Neuron (in vitro differentiated cells): ENCODE measurements at regions not wholly inside any gene's neighbourhood (a gene's known extent, or its start where the extent isn't known, plus 50 kb on each side); places are given as distances from the start of the nearest gene placed in this dataset.

Experiments
- H2AFZ ChIP-seq: one replicate; pipeline ENCODE4 v1.6.1; 2013; ENCODE audit warnings: low read depth, mild to moderate bottlenecking, inconsistent platforms, low read length, moderate library complexity
- H3K27me3 ChIP-seq: one replicate; pipeline ENCODE4 v1.6.1; 2013; ENCODE audit warnings: low read length; ENCODE audit not compliant: insufficient read depth
- H3K36me3 ChIP-seq: one replicate; pipeline ENCODE4 v1.6.1; 2013; ENCODE audit warnings: low read length; ENCODE audit not compliant: insufficient read depth
- H3K4me1 ChIP-seq: one replicate; pipeline ENCODE4 v1.6.1; 2013; ENCODE audit warnings: low read length; ENCODE audit not compliant: insufficient read depth
- H3K4me3 ChIP-seq: 2 replicates; pipeline ENCODE4 v1.5.1; 2013; ENCODE audit warnings: mild to moderate bottlenecking, low read length, moderate library complexity
- H3K9me3 ChIP-seq: one replicate; pipeline ENCODE4 v1.6.1; 2013; ENCODE audit warnings: low read length

DNA sequence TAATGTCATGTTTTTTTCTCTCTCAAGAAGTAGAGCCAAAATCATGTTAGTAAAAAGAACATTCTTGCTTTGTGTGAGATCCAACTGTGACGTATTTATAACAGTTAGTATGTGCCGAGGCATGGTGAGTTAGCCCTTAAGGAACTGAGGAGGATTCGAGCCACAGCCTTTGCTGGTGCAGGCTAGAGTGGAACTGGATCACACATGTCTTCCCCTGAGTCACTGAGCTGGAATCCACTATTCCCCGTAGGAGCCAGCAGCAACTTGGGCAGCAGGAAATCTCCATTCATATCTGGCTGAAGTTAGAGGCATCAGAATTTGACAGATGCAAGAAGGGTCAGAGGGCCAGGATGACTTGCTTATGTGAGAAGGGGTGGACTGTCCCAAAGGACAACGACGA lies 144.6 kb upstream of the KIT start:
- Histone ChIP-seq H3K4me3 (no peak overlapping the region), H2AFZ (no peak overlapping the region), H3K36me3 (no peaks in the 10 kb centered on the region), H3K9me3 (no peaks in the 10 kb centered on the region), H3K27me3 (no peaks in the 10 kb centered on the region), H3K4me1 (no peaks in the 10 kb centered on the region)

DNA sequence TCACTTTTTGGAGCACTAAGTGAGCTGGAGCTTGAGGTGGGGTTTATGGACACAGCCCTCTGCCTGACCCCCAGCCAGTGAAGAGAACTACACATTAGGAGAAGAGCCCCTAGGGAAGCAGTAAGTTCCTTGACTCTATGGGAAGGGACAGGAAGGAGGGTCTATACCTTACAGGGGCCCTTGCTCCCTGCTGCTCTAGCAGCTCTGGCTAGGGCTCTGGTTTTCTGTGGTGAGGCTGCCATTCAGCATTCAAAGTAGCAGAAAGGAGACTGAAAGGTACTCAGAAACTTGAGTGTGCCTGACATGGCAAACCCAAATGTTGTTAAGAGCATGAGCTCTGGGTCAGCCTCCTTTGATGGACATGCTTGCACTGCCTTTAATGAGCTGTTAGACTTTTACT lies 144.0 kb upstream of the KIT start:
- Histone ChIP-seq H3K4me3 (no peak overlapping the region), H2AFZ (no peak overlapping the region), H3K36me3 (no peaks in the 10 kb centered on the region), H3K27me3 (no peaks in the 10 kb centered on the region), H3K9me3 (no peaks in the 10 kb centered on the region), H3K4me1 (no peaks in the 10 kb centered on the region)

DNA sequence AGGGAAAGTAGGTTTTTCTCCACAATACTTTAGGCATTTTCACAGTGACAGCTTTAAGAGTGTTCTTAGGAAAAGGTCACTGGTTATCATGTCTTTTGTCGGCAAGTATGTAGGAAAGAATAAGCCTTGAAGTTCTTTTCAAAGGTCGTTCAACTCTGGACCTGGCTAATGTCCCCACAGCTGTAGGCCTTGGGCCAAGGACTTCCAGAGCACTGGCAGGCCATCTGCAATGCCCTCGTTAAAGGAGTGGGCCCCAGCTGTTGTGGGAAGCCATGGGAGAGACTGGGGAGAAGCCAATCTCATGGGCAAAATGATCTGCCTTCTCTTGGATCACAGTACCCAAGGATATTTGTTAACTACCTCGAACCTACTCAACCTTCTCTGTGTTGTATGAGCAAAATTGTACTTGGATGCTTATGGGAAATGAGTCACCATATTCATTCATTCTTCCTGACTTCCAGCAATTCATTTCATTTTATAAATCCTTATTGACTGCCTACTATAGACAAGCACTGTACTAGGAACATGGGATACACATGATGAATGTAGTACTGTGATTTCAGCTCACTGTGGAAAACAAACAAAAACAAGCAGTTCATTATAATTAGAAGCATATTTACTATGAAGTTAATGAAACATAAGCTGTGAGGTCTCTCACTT lies 141.1 kb upstream of the KIT start:
- no peak overlapping the region for H3K4me3 ChIP-seq
- no peaks in the 10 kb centered on the region for H3K9me3 ChIP-seq
- H3K27me3 ChIP-seq: no peaks in the 10 kb centered on the region

DNA sequence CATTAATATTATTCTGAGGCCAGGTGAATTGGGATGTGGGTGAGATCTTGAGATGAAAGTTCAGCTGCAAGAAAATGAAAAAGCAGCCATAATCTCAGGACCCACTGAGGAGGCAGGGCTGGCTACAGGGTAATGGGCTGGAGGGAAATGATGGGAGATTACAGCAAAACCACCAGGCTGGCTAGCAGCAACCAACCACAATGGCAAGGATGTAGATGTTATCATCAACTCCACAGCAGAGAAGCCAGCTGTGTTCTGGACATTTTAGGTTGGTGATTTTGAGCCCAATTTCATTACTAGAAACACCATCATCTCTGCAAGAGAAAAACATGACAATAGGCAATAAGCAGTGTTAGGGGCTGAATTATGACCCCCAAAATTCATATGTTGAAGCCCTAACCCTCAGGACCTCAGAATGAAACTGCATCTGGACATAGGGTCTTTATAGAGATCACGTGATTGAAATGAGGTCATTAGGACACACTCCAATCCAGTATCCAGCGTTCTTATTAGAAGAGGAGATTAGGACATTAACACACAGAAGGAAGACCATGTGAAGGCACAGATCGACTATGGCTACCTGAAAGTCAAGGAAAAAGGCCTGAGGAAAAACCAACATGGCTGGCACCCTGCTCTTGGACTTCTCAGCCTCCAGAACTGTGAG lies 139.8 kb upstream of the KIT start:
- Histone ChIP-seq H3K36me3 (no peaks in the 10 kb centered on the region), H3K4me3 (no peak overlapping the region), H3K9me3 (no peaks in the 10 kb centered on the region), H3K4me1 (no peaks in the 10 kb centered on the region), H2AFZ (no peak overlapping the region), H3K27me3 (no peaks in the 10 kb centered on the region)

More for the DNA sequence above, 141.1 kb upstream of the KIT start:
- no peaks in the 10 kb centered on the region for H3K4me1 ChIP-seq
- no peaks in the 10 kb centered on the region for H3K36me3 ChIP-seq
- no peak overlapping the region for H2AFZ ChIP-seq

DNA sequence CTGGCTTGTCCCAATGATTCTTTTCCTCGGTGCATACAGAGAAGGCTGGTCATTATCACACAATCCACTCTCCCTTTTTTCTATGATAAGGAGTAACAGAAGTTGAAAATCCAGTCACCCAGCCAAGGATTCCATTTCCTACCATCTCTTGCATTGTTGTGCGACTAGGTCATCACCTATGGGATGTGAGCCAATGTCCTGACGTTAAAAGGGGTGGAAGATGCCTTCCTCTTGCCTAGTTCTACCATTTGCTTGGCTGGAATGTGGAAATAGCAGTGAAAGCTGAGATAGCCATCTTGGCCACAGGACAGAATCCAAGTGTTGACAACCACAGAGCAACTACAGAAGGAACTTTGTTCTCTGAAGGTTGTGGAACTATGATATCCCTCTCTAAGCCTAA lies 132.2 kb upstream of the KIT start:
- no peak overlapping the region for H3K4me3 ChIP-seq

DNA sequence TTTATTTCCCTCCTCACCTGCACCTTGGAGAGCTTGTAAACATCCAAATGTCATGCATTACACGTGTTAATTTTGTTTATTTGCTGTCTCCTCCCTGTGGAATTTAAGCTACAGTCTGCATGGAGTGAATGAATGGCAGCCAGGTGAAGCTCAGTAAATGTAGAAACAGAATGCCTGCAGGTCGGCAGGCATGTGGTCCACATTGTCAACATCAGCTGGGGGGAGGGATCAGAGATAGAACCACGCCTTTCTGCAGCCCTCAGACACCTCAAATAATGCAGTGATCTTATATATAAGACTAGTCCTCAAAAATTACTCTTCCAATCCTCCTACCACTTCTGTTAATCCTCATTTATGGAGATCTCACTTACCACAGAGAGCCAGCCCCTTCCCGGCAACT lies 131.2 kb upstream of the KIT start:
- H3K27me3 ChIP-seq: no peaks in the 10 kb centered on the region
- H3K9me3 ChIP-seq: no peaks in the 10 kb centered on the region
- no peak overlapping the region for H3K4me3 ChIP-seq
- H3K4me1 ChIP-seq: no peaks in the 10 kb centered on the region
- no peaks in the 10 kb centered on the region for H3K36me3 ChIP-seq
- H2AFZ ChIP-seq: no peak overlapping the region

More for the DNA sequence above, 132.2 kb upstream of the KIT start:
- Histone ChIP-seq H3K4me1 (no peaks in the 10 kb centered on the region), H3K9me3 (no peaks in the 10 kb centered on the region), H3K36me3 (no peaks in the 10 kb centered on the region), H3K27me3 (no peaks in the 10 kb centered on the region), H2AFZ (no peak overlapping the region)

DNA sequence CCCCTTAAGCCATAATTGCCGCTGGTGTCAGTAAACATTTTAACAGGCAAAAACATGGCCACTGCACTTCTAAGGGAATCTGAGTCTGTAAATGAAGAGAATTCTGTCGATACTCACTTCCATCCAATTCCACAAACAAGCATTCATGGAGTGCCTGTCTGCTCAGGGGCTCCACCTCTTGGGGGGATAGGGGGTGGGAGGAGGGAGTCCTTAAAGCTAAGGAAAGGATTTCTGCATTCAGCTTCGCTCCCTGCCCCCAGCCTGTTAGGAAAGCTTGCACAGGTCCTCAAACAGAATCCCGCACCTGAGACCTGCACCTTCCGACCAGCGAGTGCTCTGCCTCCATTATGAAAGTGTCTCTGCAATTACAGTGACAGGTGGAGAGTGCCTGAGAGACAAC lies 130.2 kb upstream of the KIT start:
- Histone ChIP-seq H2AFZ (no peak overlapping the region), H3K27me3 (no peaks in the 10 kb centered on the region), H3K4me1 (no peaks in the 10 kb centered on the region)

DNA sequence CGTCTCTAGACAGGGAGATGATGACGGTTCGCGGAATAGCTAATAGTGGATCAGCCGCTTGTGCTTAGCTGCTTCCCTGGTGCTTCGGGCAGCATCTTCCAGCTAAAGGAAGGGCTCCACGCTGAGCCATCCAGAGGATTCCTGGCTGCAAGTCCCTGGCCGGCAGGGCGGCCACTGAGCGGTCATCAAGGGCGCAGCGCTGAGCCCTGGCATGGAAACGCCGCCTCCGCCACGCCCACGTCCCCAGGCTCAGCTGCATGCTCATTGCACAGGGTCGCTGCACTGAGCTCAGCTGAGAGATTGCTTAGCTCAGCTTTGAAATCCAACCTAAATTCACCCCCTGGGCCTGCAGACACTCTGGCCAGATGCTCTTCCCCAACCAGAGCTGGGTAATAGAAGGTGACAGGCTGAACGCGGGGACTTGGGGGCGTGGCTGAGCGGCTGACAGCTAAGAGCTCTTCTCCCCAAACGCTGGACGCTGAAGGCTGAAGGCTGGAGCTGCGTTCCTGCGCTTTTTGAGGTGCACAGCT lies 118.2 kb upstream of the KIT start:
- Histone ChIP-seq H3K27me3 (peaks cover 3% of the 10 kb centered on the region), H3K4me3 (peak overlapping the region; percentile 41), H3K4me1 (peaks cover 8% of the 10 kb centered on the region), H3K9me3 (no peaks in the 10 kb centered on the region), H2AFZ (peak overlapping the region; percentile 72), H3K36me3 (no peaks in the 10 kb centered on the region)

More for the DNA sequence above, 130.2 kb upstream of the KIT start:
- Histone ChIP-seq H3K36me3 (no peaks in the 10 kb centered on the region), H3K4me3 (no peak overlapping the region), H3K9me3 (no peaks in the 10 kb centered on the region)

DNA sequence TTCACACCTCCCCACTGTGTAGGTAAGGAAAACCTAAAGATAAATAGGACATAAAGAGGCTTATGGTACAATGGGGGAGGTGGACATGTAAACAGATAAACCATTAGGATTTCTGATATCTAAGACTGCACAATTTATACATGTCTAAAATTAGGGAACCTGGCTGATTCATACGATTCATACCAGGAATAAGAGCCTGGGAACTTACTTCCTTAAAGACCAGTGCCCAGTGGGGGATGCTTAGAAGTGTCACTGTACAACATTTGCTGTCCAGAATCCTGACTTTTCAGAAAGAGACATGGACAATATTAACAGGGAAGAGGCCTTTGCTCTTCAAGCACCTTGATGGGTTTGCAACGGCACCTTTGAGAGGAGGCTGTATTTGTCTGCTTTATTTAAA lies 116.8 kb upstream of the KIT start:
- Histone ChIP-seq H3K36me3 (no peaks in the 10 kb centered on the region), H3K27me3 (peaks cover 3% of the 10 kb centered on the region), H3K4me3 (no peak overlapping the region), H2AFZ (no peak overlapping the region), H3K4me1 (peaks cover 8% of the 10 kb centered on the region), H3K9me3 (no peaks in the 10 kb centered on the region)

DNA sequence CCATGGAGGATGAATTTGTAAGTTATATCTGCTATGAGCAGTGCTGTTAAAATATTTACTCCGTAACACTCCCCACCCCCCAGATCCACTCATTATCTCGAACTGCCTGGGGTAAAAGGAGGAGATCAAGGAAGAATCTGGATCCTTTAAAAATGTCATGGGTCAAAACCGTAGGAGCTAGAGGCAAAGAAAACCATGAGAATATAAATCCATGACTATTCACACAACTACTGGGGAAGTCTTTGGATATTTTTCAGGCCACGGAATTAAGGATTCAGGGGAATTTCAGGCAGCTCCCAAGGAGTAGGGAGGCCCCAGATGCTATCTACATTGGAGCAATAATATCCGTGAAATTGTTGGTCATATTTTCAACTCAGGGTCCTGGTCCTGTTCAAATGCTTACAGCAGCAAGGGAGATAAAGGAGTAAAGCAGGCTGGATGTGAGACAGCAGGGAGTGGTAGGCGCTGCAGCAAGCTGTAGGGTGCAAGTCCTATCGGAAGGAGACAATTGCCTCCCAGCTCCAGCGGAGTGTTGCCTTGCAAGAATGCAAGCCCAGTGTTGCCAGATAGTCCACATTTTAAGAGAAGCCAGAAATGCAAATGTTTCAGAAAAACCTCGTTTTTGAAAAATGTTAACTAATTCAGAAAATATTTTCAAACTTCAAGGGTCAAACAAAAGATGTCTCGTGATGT lies 116.2 kb upstream of the KIT start:
- peaks cover 8% of the 10 kb centered on the region for H3K4me1 ChIP-seq
- no peaks in the 10 kb centered on the region for H3K36me3 ChIP-seq
- H3K9me3 ChIP-seq: no peaks in the 10 kb centered on the region
- no peak overlapping the region for H2AFZ ChIP-seq
- H3K4me3 ChIP-seq: no peak overlapping the region
- peaks cover 3% of the 10 kb centered on the region for H3K27me3 ChIP-seq

DNA sequence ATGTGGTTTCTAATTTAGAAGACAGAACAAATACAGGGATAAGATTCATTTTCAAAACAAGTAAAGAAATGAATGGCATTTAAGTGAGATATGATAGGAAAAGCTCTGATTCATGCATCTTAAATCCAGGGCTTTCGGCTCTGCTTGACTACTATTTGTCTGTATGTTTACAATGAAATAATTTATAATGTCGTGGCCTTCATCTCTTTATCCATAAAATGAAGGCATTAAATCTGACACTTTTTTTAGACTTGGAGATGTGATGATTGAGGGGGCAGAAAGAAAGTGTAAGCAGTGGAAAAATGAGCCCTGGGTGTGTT lies 115.7 kb upstream of the KIT start:
- H3K27me3 ChIP-seq: peaks cover 5% of the 10 kb centered on the region
- no peaks in the 10 kb centered on the region for H3K9me3 ChIP-seq
- no peak overlapping the region for H2AFZ ChIP-seq
- no peak overlapping the region for H3K4me3 ChIP-seq
- H3K36me3 ChIP-seq: no peaks in the 10 kb centered on the region
- H3K4me1 ChIP-seq: peaks cover 8% of the 10 kb centered on the region

DNA sequence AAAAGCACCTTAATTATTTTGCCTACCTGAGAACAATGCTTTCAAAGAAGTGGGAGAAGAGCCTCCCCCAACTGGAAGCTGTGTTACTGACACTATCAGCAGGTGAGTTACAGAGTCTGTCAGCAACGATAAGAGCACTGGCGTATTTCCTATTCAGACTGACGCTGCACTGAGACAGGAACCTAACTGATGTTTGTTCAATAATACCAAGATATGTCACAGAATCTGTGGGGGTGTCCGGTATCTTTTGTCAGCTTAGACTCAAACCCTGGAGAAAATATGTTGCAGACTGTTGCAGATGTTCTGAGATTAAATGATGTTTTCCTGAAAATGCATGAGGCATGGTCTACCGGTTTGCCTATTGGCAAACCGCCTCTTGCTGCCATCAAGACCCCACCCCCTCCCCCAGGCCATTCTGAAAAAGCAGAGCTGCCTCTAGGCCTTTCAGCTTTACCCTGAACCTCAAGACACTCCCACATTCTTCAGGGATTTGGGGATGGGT lies 115.2 kb upstream of the KIT start:
- no peak overlapping the region for H2AFZ ChIP-seq
- no peaks in the 10 kb centered on the region for H3K36me3 ChIP-seq
- peaks cover 5% of the 10 kb centered on the region for H3K27me3 ChIP-seq
- no peaks in the 10 kb centered on the region for H3K9me3 ChIP-seq
- H3K4me1 ChIP-seq: peaks cover 8% of the 10 kb centered on the region
- no peak overlapping the region for H3K4me3 ChIP-seq

DNA sequence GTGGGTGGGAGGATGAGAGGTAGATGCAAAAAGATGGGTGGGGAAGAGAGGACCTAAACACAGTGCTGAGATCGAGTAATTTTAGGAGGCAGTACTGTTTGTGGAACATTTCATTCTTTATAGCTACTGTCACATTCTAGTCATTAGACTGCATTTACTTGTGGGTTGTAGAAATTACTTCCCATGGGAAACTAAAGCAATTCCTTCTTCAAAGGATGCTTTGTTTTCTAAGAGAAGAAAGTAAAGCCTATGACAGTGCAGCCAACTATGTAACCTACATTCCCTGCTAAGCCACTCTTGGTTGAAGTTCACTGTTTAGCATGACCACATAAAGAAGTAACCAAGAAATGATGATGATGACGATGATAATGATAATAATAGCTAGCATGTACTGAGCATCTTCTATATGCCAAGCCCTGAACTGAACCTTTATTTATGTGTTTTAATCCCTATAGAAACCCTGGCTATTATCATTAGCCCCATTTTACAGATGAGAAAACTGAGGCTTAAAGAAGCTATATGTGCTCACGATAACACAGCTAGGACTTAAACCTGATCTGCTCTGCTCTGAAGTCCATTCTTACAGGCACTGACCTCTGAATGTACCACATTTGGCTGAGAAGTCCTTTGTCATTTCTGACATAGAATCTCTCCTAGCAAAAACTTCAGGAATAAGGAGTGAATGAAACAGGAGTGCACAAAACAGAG lies 114.5 kb upstream of the KIT start:
- H3K4me3 ChIP-seq: no peak overlapping the region
- H2AFZ ChIP-seq: no peak overlapping the region
- H3K27me3 ChIP-seq: peaks cover 5% of the 10 kb centered on the region
- peaks cover 8% of the 10 kb centered on the region for H3K4me1 ChIP-seq
- H3K9me3 ChIP-seq: no peaks in the 10 kb centered on the region
- H3K36me3 ChIP-seq: no peaks in the 10 kb centered on the region
